ENCODE measurements at regions not wholly inside any gene's neighbourhood (a gene's known extent, or its start where the extent isn't known, plus 50 kb on each side); places are given as distances from the start of the nearest gene placed in this dataset.

DNA sequence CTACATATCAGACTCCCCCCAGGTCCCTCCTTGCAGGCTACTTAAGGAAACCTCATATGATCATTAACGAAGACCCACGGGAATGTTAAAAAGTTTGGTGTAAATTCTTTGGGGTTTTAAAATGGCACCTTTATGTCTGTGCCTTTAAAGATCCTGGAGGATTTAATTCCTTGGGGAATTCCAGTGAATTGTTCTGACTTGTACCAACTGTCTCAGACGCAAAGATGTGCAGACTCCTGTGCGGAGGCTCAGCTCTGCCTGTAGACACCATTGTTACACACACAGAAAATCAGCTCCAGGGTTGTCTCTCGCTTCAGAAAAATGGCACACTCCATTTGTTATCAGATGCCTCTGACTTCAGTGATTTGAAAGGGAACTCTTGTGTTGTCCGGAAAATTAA lies 414.4 kb upstream of the CFAP20DC start:
- TF ChIP-seq ZNF274 (IDR thresholded peaks at IDR 0.05; ENCODE audit: low read depth, low read length) (no peak), SUZ12 (IDR thresholded peaks at IDR 0.05; ENCODE audit: extremely low read depth, insufficient read depth, insufficient read length) (no peak)
